PC-3 (cell line): ENCODE measurements at regions not wholly inside any gene's neighbourhood (a gene's known extent, or its start where the extent isn't known, plus 50 kb on each side); places are given as distances from the start of the nearest gene placed in this dataset.
"Not testable (repeated sequence)": the region's sequence is repeated elsewhere in the genome, so short reads cannot be mapped to it uniquely, and the experiment has no call there.

Experiments
- CTCF ChIP-seq: fragments of 300-600 bp; sonication (generic); conservative IDR thresholded peaks from 2 replicates; pipeline ENCODE4 v1.5.1; 2017; ENCODE audit warnings: antibody characterized with exemption, low read depth, mild to moderate bottlenecking, low read length
- EZH2 ChIP-seq: fragments of 300-600 bp; sonication (generic); IDR thresholded peaks from one replicate; pipeline ENCODE4 v1.6.1; 2017; ENCODE audit warnings: antibody characterized with exemption, mild to moderate bottlenecking, low read length; ENCODE audit not compliant: unreplicated experiment
- EZH2phosphoT487 ChIP-seq: fragments of 300-600 bp; sonication (generic); IDR thresholded peaks from 2 replicates; pipeline ENCODE4 v1.6.1; 2018; ENCODE audit warnings: mild to moderate bottlenecking, antibody characterized with exemption, low read length, borderline replicate concordance

- TF ChIP-seq CTCF, EZH2, EZH2phosphoT487: not testable (repeated sequence)
Measured at GRCh38 chr22:11611280-11611679, 3916.7 kb upstream of the OR11H1 start.
